ENCODE measurements at regions not wholly inside any gene's neighbourhood (a gene's known extent, or its start where the extent isn't known, plus 50 kb on each side); places are given as distances from the start of the nearest gene placed in this dataset.
"Not testable (repeated sequence)": the region's sequence is repeated elsewhere in the genome, so short reads cannot be mapped to it uniquely, and the experiment has no call there.

DNA sequence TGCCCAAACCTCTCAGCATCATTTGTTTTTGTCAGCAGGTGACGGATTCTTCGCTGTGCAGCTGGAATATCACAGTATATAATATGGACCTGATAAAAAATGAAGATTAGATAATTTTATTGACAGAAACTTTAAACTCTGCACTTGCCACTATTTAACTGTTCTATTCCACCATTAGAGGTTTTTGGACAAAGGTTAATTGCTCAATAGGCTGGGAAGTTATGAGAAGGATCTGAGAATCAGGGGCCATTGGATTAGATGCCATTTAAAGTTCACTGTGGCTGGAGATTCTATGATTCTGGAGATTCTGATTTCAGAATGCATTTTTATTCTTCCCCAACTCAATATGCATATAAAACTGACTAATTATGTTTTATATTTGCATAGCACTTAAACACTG, 59.8 kb upstream of the ANXA1 start:
- H2AFZ ChIP-seq (ENCODE audit: low read depth, low read length, severe bottlenecking): no peak overlapping the region
- H3K9ac ChIP-seq (ENCODE audit: low read length): no peak overlapping the region
- H3K36me3 ChIP-seq (ENCODE audit: low read length): no peaks in the 10 kb centered on the region
- H3K79me2 ChIP-seq (ENCODE audit: insufficient read depth, low read length): no peaks in the 10 kb centered on the region
- no peaks in the 10 kb centered on the region for H4K20me1 ChIP-seq (ENCODE audit: low read depth, low read length)
- no peaks in the 10 kb centered on the region for H3F3A ChIP-seq (ENCODE audit: insufficient read depth)
- no peaks in the 10 kb centered on the region for H3K9me3 ChIP-seq (ENCODE audit: insufficient read depth, low read length)
- TF ChIP-seq, protein P1, sequence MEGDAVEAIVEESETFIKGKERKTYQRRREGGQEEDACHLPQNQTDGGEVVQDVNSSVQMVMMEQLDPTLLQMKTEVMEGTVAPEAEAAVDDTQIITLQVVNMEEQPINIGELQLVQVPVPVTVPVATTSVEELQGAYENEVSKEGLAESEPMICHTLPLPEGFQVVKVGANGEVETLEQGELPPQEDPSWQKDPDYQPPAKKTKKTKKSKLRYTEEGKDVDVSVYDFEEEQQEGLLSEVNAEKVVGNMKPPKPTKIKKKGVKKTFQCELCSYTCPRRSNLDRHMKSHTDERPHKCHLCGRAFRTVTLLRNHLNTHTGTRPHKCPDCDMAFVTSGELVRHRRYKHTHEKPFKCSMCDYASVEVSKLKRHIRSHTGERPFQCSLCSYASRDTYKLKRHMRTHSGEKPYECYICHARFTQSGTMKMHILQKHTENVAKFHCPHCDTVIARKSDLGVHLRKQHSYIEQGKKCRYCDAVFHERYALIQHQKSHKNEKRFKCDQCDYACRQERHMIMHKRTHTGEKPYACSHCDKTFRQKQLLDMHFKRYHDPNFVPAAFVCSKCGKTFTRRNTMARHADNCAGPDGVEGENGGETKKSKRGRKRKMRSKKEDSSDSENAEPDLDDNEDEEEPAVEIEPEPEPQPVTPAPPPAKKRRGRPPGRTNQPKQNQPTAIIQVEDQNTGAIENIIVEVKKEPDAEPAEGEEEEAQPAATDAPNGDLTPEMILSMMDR (IDR thresholded peaks at IDR 0.05; ENCODE audit: insufficient read depth, low read length, poor library complexity, severe bottlenecking): no peak
- no peak for TF ChIP-seq EZH2phosphoT487 (conservative IDR thresholded peaks at IDR 0.05; ENCODE audit: low read length)
- no peaks in the 10 kb centered on the region for H3K9me2 ChIP-seq (replicated peaks; ENCODE audit: insufficient read depth, low read length)
- no peak overlapping the region for H3K27ac ChIP-seq (ENCODE audit: low read depth, low read length)
- no peak overlapping the region for H3K4me3 ChIP-seq (ENCODE audit: insufficient read depth, low read length, poor library complexity, severe bottlenecking)
- H3K27me3 ChIP-seq (ENCODE audit: low read length): no peaks in the 10 kb centered on the region
- no peak overlapping the region for H3K4me2 ChIP-seq (ENCODE audit: low read depth, low read length, poor library complexity, severe bottlenecking)

- no peaks in the 10 kb centered on the region for H4K20me1 ChIP-seq (ENCODE audit: low read depth, low read length)
- no peak overlapping the region for H3K4me3 ChIP-seq (ENCODE audit: insufficient read depth, low read length, poor library complexity, severe bottlenecking)
- H3K27me3 ChIP-seq (ENCODE audit: low read length): no peaks in the 10 kb centered on the region
- H3K27ac ChIP-seq (ENCODE audit: low read depth, low read length): no peak overlapping the region
- H3K4me2 ChIP-seq (ENCODE audit: low read depth, low read length, poor library complexity, severe bottlenecking): no peak overlapping the region
- no peaks in the 10 kb centered on the region for H3K9me3 ChIP-seq (ENCODE audit: insufficient read depth, low read length)
- no peaks in the 10 kb centered on the region for H3K36me3 ChIP-seq (ENCODE audit: low read length)
- no peak overlapping the region for H3K9ac ChIP-seq (ENCODE audit: low read length)
- H3K79me2 ChIP-seq (ENCODE audit: insufficient read depth, low read length): no peaks in the 10 kb centered on the region
- H3F3A ChIP-seq (ENCODE audit: insufficient read depth): no peaks in the 10 kb centered on the region
- H3K9me2 ChIP-seq (replicated peaks; ENCODE audit: insufficient read depth, low read length): no peaks in the 10 kb centered on the region
- TF ChIP-seq, protein P1 (IDR thresholded peaks at IDR 0.05; ENCODE audit: insufficient read depth, low read length, poor library complexity, severe bottlenecking): no peak
- TF ChIP-seq EZH2phosphoT487 (conservative IDR thresholded peaks at IDR 0.05; ENCODE audit: low read length): no peak
- no peak overlapping the region for H2AFZ ChIP-seq (ENCODE audit: low read depth, low read length, severe bottlenecking)
Measured at GRCh38 chr9:73090214-73090613, 61.5 kb upstream of the ANXA1 start.

DNA sequence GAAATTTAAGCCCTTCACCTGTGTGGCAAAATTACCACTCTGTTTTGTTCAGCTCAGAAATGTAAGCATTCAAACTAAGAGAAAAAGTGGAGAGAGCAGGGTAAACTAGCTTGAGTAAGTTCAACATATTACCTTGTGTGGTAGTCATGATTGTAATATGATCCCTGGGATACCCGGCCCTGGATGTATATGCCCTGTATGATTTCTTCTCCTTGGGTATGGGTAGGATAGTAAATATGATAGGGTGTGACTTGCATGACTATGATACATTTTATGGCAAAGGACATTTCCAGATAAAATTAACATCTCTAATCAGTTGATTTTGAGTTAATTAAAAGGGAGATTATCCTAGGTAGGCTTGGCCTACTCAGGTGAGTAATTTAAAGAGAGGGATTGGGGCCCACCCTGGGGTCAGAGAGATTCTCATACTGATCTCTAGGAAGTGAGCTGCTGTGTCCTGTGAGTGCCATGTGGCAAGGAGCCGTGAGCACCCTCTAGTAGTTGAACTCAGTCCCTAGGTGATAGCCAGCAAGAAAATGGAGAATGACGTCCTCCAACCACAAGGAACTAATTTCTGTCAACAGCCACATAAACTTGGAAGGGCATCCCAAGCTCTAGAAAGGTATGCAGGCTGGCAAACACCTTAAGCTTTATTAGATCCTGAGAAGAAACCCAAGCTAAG, 62.2 kb upstream of the ANXA1 start:
- no peaks in the 10 kb centered on the region for H3K79me2 ChIP-seq (ENCODE audit: insufficient read depth, low read length)
- H3K36me3 ChIP-seq (ENCODE audit: low read length): no peaks in the 10 kb centered on the region
- no peak overlapping the region for H3K4me3 ChIP-seq (ENCODE audit: insufficient read depth, low read length, poor library complexity, severe bottlenecking)
- no peak overlapping the region for H3K27ac ChIP-seq (ENCODE audit: low read depth, low read length)
- H2AFZ ChIP-seq (ENCODE audit: low read depth, low read length, severe bottlenecking): no peak overlapping the region
- H3K9ac ChIP-seq (ENCODE audit: low read length): no peak overlapping the region
- H3K9me2 ChIP-seq (replicated peaks; ENCODE audit: insufficient read depth, low read length): no peaks in the 10 kb centered on the region
- H3K4me2 ChIP-seq (ENCODE audit: low read depth, low read length, poor library complexity, severe bottlenecking): no peak overlapping the region
- no peak for TF ChIP-seq EZH2phosphoT487 (conservative IDR thresholded peaks at IDR 0.05; ENCODE audit: low read length)
- TF ChIP-seq, protein P1 (IDR thresholded peaks at IDR 0.05; ENCODE audit: insufficient read depth, low read length, poor library complexity, severe bottlenecking): no peak
- H3K27me3 ChIP-seq (ENCODE audit: low read length): no peaks in the 10 kb centered on the region
- H3F3A ChIP-seq (ENCODE audit: insufficient read depth): no peaks in the 10 kb centered on the region
- H4K20me1 ChIP-seq (ENCODE audit: low read depth, low read length): no peaks in the 10 kb centered on the region
- no peaks in the 10 kb centered on the region for H3K9me3 ChIP-seq (ENCODE audit: insufficient read depth, low read length)

DNA sequence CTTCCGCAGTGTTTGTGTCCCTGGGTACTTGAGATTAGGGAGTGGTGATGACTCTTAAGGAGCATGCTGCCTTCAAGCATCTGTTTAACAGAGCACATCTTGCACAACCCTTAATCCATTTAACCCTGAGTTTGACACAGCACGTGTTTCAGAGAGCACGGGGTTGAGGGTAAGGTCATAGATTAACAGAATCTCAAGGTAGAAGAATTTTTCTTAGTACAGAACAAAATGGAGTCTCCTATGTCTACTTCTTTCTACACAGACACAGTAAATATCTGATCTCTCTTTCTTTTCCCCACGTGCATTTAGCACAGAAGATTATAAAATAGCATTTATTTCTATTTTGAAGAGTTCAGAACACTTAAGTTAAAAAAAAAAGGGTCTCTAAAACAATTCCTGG, 63.8 kb upstream of the ANXA1 start:
- H2AFZ ChIP-seq (ENCODE audit: low read depth, low read length, severe bottlenecking); H3K36me3 ChIP-seq (ENCODE audit: low read length); H3K9me3 ChIP-seq (ENCODE audit: insufficient read depth, low read length); H3K9me2 ChIP-seq (replicated peaks; ENCODE audit: insufficient read depth, low read length); H3K4me3 ChIP-seq (ENCODE audit: insufficient read depth, low read length, poor library complexity, severe bottlenecking); H3K79me2 ChIP-seq (ENCODE audit: insufficient read depth, low read length); H3K27ac ChIP-seq (ENCODE audit: low read depth, low read length); H3K4me2 ChIP-seq (ENCODE audit: low read depth, low read length, poor library complexity, severe bottlenecking); H4K20me1 ChIP-seq (ENCODE audit: low read depth, low read length); H3F3A ChIP-seq (ENCODE audit: insufficient read depth); H3K27me3 ChIP-seq (ENCODE audit: low read length); H3K9ac ChIP-seq (ENCODE audit: low read length): not testable (repeated sequence)

All from SU-DHL-6 (cell line).